ENCODE measurements at regions not wholly inside any gene's neighbourhood (a gene's known extent, or its start where the extent isn't known, plus 50 kb on each side); places are given as distances from the start of the nearest gene placed in this dataset.

DNA sequence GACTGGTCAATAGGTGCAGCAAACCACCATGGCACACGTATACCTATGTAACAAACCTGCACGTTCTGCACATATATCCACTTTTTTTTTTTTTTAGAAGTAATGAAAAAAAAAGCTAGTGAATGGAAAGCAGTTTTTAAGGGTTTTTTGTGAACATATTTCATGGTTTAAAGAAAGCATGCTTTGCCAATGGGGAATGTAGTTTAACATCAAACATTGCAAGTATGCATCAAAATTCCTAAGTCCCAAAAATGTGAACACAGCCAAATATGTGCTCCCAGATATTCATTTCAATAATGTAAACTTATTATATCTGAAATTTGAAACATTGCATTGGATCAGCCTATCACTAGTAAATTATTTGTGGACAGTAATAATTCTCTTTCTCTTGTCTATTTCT lies 710.4 kb upstream of the FLRT2 start:
- TF ChIP-seq, protein P1, sequence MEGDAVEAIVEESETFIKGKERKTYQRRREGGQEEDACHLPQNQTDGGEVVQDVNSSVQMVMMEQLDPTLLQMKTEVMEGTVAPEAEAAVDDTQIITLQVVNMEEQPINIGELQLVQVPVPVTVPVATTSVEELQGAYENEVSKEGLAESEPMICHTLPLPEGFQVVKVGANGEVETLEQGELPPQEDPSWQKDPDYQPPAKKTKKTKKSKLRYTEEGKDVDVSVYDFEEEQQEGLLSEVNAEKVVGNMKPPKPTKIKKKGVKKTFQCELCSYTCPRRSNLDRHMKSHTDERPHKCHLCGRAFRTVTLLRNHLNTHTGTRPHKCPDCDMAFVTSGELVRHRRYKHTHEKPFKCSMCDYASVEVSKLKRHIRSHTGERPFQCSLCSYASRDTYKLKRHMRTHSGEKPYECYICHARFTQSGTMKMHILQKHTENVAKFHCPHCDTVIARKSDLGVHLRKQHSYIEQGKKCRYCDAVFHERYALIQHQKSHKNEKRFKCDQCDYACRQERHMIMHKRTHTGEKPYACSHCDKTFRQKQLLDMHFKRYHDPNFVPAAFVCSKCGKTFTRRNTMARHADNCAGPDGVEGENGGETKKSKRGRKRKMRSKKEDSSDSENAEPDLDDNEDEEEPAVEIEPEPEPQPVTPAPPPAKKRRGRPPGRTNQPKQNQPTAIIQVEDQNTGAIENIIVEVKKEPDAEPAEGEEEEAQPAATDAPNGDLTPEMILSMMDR (IDR thresholded peaks at IDR 0.05): no peak
- TF ChIP-seq POLR2A (IDR thresholded peaks at IDR 0.05) (no peak), EP300 (IDR thresholded peaks at IDR 0.05) (no peak), POLR2AphosphoS5 (IDR thresholded peaks at IDR 0.05) (no peak)

All from sigmoid colon (tissue), 4 donors.